ENCODE measurements at regions not wholly inside any gene's neighbourhood (a gene's known extent, or its start where the extent isn't known, plus 50 kb on each side); places are given as distances from the start of the nearest gene placed in this dataset.

DNA sequence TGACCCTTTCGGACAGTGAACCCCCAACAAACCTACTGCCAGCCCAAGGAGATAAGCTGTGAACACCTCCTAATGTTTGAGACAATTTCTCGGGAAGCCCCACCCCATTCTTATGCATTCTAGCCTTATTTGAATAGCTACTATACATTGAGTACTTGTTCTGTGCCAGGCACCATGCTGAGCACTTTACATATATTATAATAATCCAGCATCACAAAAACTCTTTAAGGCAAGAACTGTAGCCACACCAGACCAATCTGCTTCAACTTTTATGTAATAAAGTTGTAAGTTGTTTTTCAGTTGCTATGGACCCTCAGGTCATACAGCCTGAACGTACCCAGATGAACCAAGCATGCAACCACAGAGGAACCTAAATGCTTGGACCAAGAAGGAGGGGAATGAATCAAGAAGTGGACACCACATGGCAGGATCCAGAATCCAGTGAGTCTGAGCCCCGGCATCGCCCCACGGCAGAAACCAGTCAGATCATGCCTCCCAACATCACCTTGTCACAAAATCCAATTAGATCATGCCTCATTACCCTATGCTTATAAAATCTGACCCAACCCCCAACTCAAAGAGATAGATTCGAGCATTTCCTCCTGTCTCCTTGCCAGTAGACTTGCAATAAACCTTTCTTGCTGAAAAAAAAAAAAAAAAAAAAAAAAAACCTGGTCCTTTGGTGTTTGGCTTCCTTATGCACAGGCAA lies 225.0 kb downstream of the QDPR start:
- no peak for DNase-seq

DNA sequence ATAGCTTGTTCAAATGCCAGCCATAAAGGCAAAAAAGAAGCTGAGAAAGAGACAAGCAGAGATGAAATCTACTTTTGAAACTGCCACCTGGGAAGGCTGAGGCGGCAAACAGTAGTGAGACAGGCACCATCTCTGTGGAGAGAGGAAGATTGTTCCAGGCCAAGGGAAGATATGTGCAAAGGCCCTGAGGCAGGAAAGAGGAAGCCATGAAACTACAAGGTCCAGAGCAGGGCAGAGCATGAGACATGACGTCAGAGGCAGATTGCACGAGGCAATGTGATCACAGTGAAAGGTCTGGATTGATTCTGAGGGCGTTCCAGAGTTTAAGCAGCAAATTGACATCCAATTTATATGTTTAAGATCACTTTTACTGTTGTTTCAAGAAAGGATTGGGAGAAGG lies 226.1 kb downstream of the QDPR start:
- DNase-seq = no peak

DNA sequence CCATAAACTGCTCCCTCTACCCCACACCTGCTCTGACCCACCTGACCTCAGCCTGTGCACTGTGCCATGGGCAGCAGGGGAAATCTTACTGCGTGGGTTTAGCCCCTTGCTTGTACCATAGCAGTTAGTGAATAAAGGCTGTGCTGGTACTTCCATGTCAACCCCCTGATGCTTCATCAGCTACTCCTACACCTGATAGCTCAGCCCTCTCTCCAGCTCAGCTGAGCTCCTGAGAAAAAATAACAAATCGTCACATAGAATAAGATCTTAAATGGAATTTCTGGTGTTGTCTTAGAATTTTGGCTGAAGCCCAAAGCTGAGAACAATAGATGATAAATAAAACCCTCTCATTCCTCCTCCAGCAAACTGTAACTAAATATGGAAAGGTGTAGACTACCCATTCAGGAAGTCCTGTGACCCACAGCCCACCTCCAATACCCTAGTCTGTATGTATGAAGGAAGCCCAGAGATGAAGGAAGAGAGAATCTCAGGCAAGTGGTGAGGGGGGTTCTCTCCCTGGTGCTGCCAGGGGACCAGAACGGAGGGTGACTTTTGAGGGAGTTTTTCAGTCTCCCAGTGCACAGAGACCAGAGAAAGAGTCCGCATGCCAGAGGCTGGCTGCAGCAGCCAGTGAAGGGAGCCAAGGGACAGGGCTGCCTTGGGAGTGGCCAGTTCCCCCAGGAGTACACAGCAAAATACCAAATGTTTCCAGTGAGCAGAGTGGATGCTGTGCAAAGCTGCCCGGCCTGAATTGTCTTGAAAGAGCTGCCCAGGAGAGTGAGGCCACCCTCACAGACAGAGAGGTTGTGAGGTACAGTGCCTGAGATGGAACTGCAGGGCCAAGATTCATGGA lies 227.3 kb downstream of the QDPR start:
- no peak for DNase-seq

DNA sequence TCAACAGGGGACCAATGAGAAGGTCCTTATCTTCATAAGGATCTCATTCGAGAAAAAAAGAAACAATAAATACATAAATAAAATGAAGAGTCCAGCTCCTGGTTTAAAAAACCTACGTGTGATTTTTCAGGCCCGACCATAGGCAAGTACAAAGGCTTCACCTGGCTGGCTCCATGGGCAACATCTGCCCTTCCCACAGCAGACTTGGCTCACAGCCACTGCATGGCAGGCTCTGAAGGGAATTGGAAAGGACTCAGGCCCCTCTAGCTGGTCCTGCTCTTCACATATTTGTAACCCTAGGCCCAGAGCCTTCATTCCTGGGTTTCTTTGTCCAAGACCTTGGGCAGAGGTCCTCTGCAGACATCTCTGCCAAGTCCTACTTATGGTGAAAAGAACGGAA lies 228.1 kb downstream of the QDPR start:
- no peak for DNase-seq

GRCh38 chr4:17283251-17283650 lies 228.6 kb downstream of the QDPR start:
- no peak for DNase-seq

DNA sequence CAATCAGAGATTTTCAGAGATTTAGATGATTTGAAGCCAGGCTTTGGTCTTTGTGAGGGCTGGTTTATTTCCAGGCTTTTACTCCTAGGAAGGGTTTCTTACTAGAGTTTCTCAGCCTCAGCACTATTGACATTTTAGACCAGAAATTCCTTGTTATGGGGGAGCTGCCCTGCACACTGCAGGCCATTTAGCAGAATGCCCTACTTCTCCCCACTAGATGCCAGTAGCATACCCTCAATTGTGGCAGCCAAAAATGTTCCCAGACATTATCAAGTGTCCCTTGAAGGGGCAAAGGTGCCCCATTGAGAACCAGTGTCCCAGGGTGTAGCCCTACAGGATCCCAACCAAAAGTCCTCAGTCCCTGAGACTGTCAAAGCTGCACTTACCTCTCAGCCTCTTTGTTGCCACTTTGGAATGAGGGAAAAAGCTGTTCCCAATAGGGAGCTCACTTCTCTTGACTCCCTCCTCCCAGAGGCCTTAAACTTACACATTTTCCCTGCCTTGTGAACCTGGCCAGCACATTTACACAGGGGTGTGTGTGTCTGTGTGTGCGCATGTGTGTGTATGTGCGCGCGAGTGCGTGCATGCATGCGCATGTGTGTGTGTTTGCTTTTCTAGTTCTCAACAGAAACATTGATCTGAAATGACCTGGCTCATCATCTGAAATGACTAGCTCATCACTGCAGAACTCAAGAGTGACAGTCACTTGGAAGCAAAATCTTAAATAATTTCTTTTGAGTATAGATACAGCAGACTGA lies 231.4 kb downstream of the QDPR start:
- no peak for DNase-seq

GRCh38 chr4:17276776-17277175 lies 235.1 kb downstream of the QDPR start:
- no peak for DNase-seq

GRCh38 chr4:17275836-17276235 lies 236.1 kb downstream of the QDPR start:
- no peak for DNase-seq

- no peak for DNase-seq
Observed at GRCh38 chr4:17273047-17273446, 238.8 kb downstream of the QDPR start.

DNA sequence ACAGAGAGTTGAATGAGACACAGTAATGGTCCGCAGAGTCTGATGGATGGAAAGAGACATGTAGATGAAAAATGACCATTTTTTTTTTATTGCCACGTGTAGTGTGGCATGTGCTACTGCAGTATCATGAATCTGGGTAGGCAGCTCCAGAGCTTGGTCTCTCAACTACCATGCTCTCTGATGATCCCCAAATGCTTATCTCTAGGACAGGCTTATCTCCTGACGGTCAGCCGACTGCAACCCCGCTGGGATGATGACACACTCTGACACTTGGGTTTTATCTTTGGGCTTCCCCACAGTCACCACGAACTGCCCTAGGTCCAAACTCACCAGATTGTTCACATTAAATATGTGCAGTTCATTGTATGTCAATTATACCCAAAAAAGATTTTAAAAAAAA lies 239.7 kb downstream of the QDPR start:
- no peak for DNase-seq

DNA sequence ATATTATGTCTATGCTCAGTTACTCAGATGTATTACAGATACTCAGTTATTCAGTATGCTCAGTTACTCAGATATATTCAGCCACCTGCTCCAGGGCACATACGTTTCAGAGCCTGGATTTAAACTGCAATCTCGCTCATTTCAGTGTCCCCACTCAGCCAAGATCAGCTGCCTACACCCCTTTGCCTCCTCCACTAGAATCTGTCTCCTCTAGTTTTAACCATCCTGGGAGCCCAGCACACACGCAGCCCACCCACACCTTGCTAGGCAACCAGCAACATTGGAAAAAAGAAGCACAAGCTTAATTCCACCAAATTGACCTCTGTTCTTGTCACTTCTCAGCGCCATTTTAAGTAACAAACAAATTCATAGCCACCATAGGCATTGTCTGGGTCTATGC lies 246.2 kb downstream of the QDPR start:
- no peak for DNase-seq

DNA sequence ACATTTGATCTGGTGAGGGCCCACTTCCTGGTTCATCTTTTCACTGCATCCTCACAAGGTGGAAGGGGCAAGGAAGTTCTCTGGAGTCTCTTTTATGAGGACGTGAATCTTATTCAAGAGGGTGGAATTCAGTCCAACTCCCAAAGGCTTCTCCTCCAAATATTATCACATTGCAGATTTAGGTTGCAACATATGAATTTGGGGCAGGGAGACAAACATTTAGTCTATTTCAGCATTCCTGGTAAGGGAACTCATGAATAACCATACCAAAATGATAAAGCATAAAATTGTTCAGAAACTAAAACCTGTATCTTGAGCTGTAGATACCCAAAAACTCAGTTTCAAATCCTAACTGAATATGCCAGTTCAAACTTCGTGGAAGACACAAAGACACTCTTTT lies 246.8 kb downstream of the QDPR start:
- no peak for DNase-seq

GRCh38 chr4:17260166-17260907 lies 251.6 kb downstream of the QDPR start:
- no peak for DNase-seq

DNA sequence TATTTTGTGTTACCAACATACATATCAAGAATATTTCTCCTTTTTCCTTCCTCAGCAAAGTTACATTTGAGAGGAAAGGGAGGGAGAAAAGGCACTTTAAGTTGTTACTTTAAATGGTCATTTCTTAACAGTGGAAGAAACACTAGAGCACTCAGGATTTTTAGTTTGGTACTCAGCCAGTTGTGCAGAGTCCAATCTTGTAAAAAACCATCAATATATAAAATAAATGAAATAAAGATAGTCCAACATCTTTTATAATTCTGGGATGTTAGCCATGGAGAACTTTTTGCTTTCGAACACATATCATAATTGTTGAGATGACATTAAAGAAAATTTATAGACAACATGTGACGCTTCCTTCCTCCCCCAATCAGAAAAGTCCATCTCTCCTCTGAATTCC lies 253.8 kb downstream of the QDPR start:
- DNase-seq = no peak

DNA sequence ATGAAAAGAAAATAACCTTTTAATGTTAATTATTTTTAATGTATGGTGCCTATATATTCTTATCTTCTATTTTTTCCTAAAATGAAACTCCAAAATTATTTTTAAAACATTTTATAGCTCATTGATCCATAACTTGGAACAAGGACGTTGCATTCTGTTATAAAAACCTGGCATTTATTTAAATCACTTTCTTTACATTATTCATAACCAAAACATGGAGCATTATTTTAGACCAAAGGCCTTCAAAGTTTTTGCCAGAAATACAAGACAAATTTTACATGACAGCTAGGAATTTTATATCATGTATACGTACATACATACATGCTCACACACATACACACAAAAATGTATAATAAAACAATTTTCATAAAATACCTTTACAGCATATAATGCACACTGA lies 259.8 kb downstream of the QDPR start:
- DNase-seq = no peak

DNA sequence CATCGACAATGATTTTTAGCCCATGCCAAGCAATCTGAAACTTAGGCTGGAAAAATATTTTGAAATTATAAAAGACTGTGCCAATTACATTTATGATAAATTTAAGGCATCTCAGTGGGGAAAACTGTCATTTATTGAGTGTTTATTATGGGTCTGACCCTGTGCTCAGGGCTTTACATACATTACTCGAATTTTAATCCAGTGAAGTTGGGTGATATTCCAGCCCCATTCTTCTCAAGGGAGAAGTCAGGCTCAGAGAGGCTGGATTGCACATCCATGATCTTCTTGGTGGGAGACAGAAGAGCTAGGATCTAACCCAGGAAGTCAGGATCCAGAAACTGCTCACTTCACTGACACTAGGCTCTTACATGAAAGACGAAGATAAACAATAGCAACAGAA lies 260.8 kb downstream of the QDPR start:
- no peak for DNase-seq

DNA sequence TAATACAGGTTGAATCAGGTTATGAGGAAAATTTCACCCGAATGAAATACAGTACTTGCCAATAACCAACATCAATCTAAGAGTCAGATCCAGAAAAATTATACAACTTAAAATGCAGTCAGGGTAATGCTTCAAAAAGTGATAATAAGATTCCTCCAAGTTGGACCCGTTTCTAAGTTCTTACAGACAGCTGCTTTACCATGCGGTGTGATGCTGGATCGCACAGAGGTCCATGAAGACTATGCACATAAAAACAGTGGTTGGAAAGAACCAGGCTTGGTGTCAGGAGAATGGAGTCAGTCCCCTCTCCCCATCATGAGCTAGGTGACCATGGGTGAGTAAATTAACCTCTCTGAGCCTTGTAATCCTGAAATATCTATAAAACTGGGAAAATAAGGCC lies 261.3 kb downstream of the QDPR start:
- DNase-seq = no peak

DNA sequence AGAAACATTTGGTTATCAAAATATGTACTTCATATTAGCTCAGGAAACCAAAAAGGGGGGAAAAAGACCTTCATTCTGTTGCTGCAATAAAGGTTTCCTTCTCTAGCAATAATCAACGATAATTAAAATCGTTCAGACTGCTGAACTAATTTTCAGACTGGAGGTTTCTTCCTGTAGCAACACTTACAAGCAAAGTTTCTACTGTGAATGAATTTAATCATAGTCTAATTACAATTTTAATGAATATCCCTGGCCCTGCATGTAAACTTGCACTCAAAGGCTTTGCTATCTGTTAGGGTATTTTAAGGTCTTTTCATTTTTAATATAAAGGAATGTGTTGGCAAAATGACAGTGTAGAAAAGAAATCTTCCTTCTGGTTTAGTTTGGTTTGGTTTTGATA lies 265.2 kb downstream of the QDPR start:
- DNase-seq = no peak

DNA sequence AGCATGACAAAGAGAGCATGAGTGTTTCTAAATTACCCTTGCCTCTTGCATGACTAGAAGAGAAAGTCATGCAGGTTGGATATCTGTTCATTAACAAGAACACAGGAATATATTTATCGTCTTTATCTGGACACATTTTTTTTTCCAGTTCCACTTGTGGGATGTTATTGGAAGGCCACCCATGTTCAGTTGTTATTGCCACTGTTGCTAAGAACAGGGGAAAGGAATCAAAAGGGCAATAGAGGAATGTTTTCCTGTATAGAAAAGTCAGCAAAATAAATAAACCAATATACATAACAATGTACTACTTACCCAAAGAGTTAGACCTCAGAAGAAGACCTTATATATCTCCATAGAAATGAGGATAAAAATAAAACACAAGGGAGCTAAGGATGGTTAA lies 270.1 kb downstream of the QDPR start:
- DNase-seq = no peak

DNA sequence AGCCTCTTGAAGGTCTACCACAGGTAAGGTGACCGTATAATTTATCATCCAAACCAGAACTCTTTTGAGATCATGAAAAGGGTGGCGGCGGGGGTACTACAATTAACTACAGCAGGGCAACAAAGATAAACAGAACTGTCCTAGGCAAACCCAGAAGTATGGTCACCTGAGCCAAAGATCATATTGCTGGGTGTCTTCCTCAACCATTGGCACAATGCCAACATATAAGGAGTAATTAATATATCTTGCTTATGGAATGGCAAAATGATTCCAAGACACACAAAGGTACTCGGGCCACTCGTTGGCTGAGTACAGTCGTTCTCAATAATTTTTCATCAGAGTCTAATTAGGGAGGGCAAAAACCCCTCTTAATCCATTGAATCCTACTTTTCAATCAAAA lies 273.3 kb downstream of the QDPR start:
- no peak for DNase-seq

DNA sequence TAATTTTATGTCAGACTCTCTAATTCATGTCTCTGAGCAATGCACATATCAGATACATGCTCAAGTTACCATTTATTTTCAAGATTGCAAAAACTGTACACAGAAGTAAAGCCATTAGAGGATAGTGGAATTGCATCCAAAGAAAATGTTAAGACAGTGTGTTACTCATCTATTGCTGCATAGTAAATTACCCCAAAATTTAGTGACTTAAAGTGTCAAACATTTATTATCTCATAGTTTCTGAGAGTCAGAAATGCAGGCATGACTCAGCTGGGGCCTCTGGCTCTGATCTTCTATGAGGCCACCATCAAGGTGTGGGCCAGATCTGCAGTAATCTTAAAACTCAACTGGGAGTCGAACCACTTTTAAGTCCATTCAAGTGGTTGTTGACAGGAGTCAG lies 275.2 kb downstream of the QDPR start:
- DNase-seq = no peak

DNA sequence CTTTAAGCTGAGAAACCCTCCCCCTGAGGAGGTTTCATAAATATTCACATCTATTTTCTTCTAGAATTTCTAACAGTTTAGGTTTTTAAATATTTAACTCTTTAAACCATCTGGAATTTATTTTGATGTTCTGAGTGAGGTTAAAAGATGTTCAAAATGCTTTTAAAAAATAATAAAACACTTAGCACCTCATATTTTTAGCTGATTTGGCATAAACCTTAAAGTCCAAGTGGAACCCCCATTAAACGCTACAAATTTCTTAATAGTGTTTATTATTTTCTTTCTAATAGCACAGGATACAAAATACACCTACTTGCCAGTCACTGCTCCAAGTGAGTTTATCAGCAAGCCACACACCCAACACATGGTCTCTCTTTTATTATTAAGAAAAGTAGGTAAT lies 277.2 kb downstream of the QDPR start:
- DNase-seq = no peak

DNA sequence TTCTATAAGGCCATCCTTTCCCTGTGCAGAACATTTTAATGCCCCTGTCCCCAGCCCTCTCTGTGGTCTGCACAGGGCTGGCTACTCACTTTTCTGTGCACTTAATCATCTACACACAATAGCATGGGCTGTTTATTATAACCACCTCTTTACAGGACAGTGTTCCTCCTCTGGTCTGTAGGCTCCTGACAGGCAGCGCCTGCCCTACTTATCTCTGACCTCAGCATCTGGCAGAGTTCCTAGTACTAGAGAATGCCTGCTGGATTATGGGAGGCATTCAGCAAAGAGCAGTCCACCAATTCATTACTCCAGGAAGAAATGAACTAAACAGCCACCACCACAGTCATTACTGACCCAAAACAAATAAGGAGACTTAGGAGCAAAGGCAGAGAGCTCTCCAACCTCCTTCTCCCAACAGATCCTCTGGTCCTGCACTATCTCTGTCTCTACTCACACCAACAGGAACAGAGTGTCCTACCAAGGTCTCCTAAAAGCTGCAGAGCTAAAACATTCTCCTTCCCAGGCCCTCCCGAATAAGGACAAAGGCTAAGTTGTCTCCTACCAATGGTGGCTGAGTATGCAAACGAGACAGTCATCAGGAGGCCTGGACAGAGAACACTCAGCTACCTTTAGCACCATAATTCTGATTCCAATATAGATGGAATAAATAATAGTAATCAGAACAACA lies 279.2 kb downstream of the QDPR start:
- DNase-seq = no peak
